ENCODE measurements at regions not wholly inside any gene's neighbourhood (a gene's known extent, or its start where the extent isn't known, plus 50 kb on each side); places are given as distances from the start of the nearest gene placed in this dataset.
"Not testable (repeated sequence)": the region's sequence is repeated elsewhere in the genome, so short reads cannot be mapped to it uniquely, and the experiment has no call there.

- DNase-seq = no peak
Measured at GRCh38 chr2:142617461-142617860, 260.0 kb upstream of the KYNU start.

DNA sequence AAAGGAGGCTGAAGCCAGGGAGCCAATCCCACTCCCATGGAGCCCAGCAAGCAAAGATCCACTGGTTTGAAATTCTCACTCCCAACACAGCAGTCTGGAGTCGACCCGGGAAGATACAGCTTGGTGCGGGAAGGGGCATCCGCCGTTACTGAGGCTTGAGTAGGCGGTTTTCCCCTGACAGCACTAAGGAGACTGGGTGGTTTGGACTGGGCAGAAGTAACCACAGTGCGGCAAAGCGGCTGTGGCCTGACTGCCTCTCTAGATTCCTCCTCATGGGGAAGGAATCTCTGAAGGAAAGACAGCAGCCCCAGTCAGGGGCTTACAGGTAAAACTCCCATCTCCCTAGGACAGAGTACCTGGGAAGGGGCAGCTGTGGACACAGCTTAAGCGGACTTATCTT, 261.6 kb upstream of the KYNU start:
- no peak for DNase-seq

GRCh38 chr2:142613193-142613592, 264.3 kb upstream of the KYNU start:
- DNase-seq = not testable (repeated sequence)

- no peak for DNase-seq
Measured at GRCh38 chr2:142605421-142605820, 272.0 kb upstream of the KYNU start.

- no peak for DNase-seq
Measured at GRCh38 chr2:142603759-142604158, 273.7 kb upstream of the KYNU start.

GRCh38 chr2:142602418-142602989, 275.0 kb upstream of the KYNU start:
- no peak for DNase-seq

GRCh38 chr2:142601794-142602193, 275.7 kb upstream of the KYNU start:
- DNase-seq = no peak

DNA sequence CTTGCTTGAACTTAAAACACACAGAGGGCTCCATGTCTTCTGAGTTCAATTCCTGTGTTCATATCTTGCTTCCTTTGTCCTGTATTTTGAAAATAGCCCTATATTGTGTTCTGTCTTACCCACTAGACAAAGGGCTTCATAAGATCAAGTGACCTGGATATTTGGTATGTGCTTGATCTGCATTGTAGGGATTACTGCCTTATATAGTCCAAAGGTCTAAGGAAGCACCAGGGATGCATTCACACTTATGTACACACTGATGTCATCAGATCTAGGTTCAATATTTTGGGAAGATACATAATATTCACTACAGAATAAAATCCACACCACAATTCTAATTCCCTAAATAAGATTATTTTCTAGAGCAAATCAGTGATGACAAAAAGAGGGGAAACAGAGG, 278.0 kb upstream of the KYNU start:
- no peak for DNase-seq

- DNase-seq = no peak
Measured at GRCh38 chr2:142598846-142599245, 278.6 kb upstream of the KYNU start.

- no peak for DNase-seq
Measured at GRCh38 chr2:142596334-142597088, 281.0 kb upstream of the KYNU start.

- DNase-seq = no peak
Measured at GRCh38 chr2:142594935-142595334, 282.5 kb upstream of the KYNU start.

DNA sequence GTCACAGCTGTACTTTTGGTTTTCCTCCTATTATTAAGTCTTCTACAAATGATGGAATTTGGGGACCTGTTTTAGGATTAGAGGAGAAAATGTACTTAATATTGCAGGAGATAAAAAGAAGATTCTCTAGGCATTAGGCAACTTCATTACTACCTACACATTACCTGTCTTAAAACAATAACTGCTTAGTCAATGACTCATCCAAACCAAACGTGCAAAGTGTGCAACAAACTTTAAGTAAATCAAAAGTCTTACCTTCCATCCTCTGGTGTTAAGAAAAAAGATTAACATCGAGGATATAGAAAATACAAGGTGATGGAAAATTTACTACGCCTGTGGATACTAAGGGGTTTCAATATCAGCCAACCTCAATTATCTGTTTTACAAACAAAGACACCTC, 285.3 kb upstream of the KYNU start:
- no peak for DNase-seq

GRCh38 chr2:142591420-142591819, 286.0 kb upstream of the KYNU start:
- DNase-seq = no peak

- no peak for DNase-seq
Measured at GRCh38 chr2:142588269-142588668, 289.2 kb upstream of the KYNU start.

DNA sequence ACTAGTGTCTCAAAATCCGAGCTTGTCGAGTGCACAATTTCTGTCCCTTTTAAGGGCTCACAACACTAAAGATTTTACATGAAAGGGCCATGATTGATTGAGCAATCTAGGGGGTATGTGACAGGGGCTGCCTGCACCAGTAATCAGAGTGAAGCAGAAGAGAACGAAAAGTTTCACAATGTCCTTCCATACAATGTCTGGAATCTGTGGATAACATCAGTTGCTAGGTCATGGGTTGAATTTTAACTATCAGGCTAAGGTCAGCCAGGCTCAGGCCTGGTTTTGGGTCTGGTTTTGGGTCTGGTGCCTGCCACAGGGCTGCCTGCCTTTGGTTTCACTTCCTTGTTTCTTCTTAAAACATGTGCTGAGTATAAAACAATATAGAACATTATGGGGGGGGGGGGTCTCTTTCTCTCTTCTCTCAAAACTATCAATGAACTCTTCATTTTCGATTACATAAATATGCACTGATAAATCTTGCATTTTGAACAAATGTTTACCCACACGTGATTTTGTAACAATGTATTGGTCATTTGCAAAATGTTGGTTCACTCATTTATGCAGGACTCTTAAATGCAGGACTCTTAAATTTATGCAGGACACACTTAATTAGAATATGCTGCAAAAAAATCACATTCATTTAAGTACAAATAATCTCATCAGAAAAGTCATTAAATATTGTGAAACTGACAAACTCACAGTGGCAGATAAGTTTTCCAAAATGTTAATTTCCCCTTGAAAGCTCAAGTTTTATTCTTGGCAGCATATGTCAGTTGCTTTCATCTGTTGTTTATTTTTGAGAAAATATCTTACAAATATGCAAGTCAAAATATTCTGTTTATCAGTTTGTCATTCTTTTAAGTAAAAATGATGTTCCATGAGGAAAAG, 290.5 kb upstream of the KYNU start:
- DNase-seq = peak in 1 of 2 donors; percentile 4

DNA sequence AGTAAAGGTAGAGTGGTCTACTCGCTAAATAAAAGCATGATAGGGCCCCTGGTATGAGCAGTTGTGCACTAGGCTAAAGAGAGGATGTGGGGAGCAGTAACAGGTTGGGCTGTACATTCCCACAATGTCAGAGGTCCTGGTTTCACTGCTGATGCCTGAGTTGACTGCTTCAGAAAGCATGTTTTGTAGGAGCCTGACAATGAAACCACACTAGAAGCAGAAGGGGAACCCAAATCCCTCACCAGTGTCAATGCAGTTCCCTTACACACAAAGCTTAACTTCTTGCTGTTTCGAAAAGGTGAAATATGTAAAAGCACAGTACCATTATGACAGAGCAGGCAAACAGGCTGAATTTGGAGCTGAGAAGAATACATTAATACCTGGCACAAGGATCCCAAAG, 291.7 kb upstream of the KYNU start:
- DNase-seq = no peak

- DNase-seq = no peak
Measured at GRCh38 chr2:142582317-142582716, 295.1 kb upstream of the KYNU start.

DNA sequence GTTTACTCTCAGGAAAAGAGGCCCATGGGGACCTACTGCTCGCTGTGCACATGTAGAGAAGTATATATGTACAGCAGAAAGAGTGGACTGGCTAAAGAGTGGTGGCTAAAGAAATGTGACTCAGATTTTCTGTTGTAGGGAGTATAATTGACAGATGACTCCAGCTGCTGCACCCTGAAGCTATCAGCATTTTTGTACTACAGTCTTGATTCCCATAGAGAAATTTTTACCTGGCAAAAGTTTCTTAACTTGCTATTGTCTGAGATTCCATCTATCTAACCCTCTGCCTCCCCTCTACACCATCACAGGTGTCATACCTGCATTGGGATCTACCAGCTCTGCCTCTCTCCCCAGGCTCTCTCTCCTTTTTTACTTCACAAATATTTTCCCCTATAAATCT, 296.0 kb upstream of the KYNU start:
- no peak for DNase-seq

DNA sequence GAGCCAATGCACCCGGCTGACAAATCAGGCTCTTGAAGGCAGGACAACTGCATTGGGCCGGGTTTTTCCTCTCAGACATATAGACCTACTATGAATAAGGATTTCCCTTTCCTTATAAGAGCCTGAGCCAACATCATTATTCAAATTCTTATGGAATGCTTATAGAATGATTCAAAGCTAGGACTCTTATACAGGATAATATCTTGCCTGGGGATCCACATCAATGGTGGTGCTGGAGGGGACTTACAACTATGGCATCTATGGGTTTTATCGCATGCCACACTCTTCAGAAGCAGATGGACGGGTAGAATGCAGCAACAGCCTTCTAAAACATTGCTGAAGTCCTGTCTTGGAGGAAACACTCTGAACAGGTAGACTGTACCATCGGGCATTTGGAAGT, 296.8 kb upstream of the KYNU start:
- no peak for DNase-seq

DNA sequence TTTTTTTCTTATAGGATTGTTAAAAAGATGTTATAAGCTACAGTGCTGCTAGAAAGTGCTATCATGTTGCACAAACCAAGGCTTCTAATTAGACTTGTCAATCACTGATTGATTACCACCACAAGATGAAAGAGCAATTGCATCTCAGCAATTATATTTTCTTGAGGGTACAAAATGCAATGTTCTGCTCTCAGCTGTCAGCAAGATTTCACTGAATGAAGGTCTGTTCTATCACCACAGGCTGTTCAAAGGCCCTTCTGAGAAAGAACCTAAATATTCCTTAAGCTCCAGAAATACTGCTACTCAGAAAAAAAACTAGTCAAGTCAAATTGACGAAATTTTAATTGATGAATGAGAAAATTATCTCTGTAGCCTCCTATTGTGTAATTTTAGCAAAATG, 301.9 kb upstream of the KYNU start:
- DNase-seq = no peak

DNA sequence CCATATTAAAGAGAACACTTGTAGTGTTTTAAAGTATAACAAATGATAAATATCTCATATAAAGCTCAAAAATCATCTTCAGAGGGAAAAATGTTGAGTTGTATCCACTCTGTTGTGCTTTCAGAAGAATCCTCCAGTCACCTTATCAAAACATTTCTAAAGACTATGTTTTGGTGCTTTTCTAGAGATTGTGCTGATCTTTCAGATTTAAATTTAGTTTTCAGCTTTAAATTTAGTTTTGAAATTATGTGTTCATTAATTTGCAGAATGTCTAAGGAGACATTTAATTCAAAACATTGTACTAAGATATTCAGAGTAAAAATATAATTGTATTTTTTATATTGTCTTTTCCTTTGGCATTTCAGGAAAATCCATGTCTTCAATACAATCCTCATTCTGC, 303.1 kb upstream of the KYNU start:
- no peak for DNase-seq

DNA sequence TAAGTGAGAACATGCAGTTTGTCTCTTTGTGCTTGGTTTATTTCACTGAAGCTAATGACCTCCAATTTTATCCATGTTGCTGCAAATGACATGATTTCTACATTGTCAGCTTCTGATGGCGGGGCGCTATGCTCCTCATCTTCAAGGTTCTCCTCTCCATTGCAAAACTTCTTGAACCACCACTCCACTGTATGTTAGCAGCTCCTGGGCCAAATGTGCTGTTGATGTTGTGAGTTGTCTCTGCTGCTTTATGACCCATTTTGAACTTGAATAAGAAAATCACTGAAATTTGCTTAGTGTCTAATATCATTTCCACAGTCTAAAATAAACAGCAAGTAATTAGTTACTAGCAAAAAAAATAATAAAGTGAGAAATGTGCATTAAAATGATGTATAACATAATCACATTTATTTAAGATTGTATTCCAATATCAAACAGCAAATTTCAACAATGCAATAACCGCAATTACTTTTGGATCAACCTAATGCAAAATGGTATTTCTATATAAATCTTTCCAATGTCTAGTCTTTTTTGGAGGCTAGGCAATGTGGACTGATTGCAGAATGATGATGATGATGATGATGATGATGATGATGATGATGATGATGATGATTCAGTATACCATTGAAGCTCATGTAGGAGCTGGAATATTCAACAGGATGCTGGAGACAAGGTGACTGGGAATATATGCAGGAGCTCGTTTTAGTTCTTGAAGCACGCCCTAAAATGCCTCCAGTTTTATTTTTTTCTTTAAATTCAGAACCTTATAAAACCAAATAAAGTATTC, 304.9 kb upstream of the KYNU start:
- no peak for DNase-seq

DNA sequence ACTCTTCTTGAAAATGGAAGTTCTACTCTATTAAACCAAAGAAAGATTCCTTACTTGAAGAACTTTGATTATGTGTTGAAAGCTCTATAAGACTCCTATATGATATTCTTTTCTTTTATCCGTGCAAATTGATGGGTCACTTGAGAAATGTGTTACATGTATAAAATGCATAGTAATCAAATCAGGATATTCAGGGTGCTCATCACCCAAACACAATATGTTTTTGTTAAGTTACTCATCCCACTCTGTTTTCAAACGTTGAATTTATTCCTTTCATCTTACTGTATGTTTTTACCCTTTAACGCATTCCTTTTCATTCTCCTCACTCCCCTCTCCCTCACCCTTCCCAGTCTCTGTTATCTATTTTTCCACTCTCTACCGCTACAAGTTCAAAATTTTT, 305.5 kb upstream of the KYNU start:
- DNase-seq = no peak
